RKO (cell line): ENCODE measurements at regions not wholly inside any gene's neighbourhood (a gene's known extent, or its start where the extent isn't known, plus 50 kb on each side); places are given as distances from the start of the nearest gene placed in this dataset.
"Not testable (repeated sequence)": the region's sequence is repeated elsewhere in the genome, so short reads cannot be mapped to it uniquely, and the experiment has no call there.

ENCODE experiments used
- DNase-seq: peaks from one replicate; pipeline ENCODE4 v3.0.0-alpha.2; 2016; ENCODE audit warnings: low spot score

DNA sequence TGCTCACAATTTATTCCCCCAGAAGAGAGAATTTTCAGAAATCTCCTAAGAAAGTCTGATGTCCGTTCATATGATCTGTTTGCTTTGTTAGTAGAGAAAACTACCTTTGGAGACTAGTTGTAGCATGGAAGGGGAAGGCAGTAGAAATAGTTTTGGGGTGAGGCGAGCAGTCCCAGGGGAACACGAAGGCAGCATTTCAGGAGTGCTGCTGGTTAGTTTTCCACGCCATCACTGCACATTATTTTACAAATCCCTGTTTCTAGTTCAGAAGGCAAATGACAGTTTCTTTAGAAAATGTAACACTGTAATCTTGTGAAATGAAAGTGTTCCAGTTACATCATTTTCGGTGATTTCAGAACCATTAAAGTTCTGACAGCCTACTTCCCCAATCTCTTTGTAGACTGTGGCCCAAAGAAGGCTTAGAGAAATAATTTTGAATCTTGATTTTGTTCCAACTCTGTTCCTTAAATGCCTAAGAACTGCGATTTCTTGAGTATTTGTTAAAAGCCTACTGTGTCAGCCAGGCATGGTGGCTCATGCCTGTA lies 123.8 kb downstream of the LAT start:
- DNase-seq: not testable (repeated sequence)

DNA sequence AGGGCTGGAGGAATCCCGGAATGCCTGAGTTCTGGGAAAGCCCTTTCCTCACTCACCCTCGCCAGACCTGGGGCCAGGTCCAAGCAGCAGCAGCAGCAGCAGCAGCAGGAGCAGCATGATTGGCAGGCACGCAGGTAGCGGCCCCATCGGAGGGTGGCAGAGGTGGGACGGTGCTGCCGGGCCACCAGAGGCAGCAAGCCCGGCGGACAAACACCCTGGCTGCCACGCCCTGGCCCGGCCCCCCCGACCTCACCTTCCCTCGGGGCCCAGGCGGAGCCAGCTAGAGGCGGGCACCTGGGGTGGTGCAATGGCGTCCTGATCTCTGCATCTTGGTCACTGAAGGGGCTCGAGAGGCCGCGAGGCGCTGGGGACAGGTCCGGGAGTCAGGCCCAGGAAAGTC lies 122.4 kb downstream of the LAT start:
- DNase-seq: no peak

DNA sequence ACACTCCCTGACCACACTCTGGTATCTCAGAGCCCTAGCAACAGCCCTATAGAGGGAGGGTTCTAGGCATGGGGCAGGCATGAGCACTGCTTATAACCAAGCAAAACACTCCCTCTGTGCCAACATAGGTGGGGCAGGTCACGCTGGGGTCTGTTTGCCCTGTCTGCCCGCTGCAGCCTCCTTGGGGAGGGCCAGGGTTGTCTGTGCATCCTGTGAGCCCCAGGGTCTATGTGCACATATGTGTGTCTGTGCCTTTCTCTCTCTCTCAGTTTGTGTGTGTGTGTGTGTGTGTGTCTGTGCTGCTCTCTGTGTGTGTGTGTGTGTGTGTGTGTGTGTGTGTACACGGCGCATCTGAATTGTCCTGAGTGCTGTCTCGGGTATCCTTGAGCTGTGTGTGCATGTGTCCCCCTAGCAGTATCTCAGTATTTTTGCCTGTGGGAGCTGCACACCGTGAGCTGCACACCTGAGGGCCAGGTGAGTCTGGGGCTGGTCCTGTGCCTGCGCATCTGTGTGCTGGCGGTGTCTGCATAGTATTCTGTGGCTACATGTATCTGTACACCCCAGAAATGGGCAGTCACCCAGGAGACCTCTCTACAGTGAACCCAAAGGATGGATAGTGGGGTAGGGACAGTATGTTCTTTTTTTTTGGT lies 121.5 kb downstream of the LAT start:
- DNase-seq: not testable (repeated sequence)

DNA sequence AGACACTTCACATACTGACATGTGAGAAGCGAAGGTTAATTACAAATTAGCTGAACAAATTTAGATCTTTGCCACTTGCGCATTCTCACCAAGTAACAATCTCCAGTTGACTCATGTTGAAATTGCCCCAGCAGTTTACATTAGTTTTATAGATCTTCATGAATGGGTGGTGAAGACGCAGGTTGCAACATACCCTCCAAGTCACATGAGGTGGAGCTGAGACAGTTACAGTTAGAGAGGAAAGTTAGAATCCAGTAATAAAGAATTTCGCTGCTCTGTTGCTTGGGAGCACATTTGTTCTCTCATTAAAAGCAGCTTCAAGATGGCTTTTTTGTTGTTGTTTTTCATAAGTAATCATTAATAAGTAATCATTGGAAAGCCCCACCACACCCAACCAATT lies 119.7 kb downstream of the LAT start:
- not testable (repeated sequence) for DNase-seq

DNA sequence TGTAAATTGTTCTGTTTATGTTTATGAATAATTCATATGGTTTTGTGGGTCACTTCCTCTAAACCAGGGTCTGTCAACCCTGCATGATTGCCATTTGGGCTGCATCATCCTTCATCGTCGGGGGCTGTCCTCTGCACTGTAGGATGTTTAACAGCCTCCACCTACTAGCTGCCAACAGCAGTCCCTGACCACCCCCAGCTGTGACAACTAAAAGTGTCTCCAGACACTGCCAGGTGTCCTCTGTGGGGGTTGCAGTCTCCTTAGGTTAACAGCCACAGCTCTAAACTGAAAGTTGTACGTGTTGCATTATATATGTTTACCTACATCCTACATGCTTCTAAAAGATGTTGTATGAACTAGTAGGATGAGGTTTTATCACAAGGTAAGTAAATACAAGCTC lies 113.1 kb downstream of the LAT start:
- DNase-seq: not testable (repeated sequence)

DNA sequence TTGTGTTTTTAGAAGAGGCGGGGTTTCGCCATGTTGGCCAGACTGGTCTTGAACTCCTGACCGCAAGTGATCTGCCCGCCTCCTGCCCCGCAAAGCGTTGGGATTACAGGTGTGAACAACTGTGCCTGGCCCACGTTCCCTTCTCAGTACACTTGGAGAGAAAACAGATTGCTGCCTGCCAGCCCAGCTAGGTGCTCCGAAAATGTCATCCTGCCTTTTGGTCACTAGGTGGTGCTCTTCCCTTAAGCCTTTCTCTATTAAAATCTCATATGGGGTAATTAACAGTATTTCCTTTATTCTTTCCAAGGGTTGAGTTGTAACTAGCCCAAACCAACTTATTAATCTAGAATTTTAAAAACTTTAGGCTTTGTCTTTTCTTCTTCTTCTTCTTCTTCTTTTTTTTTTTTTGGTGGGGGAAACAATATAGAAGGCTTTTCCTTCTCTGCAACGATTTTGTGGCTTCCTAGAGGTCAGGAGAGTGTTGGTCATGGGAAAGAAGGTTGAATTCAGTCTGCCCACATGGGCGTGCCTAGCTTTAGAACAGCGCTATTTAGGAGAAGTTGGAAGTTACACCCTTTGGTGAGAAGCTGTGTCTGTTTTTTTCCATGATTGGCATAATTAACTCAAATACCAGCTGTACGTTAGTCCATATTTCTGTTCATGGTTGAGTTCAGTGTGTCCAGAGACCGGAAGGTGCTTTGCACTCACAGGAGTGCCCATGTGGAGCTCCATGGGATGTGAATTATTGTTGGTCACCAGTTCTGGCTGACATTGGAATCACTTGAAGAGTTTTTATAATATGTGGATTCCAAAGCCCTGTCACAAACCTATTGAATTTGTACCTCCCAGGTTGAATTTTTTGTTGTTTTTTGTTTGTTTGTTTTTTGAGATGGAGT lies 110.1 kb downstream of the LAT start:
- DNase-seq: not testable (repeated sequence)

DNA sequence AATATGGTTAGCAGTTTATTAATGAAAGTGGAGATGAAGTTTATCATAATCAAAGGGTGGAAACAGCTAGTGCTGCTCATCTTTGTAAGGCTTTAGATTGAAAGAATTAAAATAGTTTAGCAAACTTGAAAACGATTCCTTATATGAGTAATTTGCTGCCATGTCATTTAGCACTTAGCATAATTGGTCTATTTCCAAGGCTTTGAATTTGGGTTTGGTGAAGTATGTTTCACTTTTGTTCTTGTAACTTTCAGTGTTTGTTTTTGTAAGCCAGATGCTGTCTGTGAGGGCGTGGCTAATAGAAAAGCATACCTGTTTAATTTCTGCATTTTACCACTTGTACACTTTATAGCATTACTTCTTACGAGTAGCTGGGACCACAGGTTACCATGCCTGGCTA lies 109.5 kb downstream of the LAT start:
- not testable (repeated sequence) for DNase-seq

DNA sequence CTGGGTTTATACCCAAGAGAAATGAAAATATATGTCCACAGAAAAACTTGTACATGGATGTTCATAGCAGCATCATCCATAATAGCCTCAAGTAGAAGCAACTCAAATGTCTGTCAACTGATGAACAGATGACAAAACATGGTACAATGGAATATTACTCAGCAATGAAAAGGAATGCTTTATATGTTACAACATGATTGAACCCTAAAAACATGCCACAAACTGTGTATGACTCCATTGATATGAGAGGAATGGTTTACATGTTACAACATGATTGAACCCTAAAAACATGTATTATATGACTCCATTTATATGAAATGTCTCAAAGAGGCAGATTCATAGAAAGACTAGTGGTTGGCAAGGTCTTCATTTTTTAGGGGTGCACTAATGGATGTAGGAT lies 104.8 kb downstream of the LAT start:
- DNase-seq: not testable (repeated sequence)

DNA sequence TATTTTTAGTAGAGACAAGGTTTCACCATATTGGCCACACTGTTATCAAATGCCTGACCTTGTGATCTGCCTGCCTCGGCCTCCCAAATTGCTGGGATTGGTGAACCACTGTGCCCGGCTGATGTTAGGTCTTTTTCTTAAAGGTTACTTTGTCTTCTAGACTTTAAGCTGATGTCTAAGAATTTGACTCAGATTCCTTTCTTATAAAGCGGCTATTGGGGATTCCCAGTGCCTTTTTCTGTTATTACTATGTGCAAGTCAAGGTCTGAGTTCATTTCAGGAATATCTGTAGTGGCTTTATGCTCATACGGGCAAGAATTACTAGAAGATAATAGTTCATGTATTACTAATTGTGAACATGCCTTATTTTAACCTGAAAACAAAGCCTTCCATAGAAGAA lies 102.8 kb downstream of the LAT start:
- DNase-seq: not testable (repeated sequence)

DNA sequence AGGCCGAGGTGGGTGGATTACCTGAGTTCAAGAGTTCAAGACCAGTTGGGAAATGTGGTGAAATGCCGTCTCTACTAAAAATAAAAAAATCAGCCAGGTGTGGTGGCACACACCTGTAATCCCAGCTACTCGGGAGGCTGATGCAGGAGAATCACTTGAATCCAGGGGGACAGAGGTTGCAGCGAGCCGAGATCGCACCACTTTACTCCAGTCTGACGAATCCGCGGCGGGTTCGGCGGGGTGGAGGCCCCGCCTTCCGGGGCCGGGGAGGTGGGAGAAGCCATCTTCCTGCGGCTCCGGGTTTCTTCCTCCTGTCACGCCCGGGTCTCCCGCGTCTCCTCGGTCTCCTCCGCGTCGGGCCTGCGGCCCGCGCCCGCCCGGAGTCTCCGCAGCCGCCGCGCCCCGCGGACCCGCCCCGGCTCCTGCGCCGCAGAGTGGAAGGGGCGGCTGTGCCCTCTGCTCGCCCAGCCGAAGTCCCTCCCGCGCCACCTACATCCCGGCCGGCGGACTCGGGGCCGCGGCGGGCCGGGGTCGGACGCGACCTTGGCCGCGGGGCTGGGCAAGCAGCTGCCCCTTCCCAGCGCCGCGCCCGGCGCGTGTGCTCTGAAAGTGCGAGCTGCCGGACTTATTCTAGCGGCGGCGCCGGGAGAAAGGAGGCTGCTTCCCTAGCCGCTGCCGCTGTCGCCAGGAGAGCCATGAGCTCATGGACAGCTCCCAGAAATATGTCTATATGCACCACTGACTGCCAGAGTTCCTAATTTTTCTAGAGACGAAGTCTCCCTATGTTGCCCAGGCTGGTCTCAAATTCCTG lies 97.2 kb downstream of the LAT start:
- not testable (repeated sequence) for DNase-seq

DNA sequence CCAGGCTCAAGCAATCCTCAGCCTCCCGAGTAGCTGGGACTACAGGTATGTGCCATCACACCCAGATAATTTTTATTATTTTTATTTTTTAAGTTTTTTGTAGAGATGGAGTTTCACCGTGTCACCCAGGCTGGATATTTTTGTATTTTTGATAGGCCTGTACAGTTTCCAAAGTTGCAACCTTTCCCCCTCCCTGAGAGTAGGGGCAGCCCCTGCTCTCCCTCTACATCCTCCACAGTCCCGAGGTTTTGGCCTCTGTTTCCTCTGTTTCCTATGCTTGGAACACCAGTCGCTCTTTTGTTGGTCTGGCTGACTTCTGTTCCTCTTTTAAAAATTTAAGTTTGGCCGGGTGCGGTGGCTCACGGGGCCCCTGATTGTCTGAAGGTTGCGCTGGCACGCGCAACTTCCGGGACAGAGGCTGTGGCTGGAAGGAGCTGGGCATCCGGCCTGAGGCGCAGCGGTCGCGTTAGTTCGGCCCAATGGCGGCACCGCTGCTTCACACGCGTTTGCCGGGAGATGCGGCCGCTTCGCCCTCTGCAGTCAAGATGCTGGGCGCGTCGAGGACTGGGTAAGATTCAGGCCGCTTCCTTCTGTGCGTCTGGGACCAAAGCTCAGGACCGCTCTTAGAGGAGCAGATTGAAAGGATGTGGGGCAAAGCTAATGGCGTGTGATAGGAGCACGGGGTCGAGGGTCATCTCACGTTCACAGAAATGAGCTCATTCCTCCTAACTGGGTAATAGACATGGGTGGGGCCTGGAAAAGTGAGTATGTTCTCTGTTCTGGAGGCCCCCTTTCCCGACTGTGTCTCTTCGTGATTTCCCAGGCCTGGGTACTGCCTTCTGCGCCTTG lies 89.9 kb downstream of the LAT start:
- not testable (repeated sequence) for DNase-seq

DNA sequence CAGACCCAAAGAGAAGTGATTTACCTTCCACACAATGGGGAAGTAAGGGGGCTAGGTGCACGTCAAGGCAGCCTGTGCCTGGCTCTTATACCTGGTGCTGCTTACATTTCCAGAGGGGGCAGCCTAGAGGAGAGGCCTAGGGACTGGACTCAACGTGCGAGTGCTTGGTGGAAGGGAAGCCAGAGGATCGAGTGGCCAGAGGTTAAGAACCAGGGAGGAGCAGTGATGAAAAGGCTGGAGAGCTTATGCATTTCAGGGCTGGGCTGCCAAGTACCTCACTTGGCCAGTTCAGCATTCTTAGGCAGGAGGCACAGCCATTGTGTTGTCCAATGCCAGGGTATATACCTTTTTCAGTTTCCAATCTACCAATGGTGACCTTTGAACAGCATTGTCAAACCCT lies 77.4 kb downstream of the LAT start:
- DNase-seq: not testable (repeated sequence)

DNA sequence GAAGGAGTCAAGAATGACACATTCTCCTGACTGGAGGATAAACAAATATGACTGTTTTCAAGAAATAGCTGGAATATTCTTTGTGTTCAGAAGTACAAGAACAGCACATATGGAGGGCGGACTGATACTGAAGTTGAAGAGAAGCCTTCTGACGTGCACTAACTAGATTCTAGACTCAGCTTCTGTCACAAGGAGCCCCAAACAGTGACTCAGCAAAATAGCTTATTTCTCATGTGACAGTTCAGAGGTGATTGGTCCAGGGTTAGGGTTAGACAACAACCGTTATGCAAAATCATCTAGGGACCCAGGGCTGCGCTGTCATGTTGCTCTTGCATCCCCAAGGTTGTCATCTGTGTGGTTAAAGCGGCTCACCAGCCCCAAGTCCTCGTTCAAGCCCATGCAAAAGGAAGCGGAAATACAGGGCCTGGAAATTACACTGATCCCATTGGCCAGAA lies 76.6 kb downstream of the LAT start:
- not testable (repeated sequence) for DNase-seq

DNA sequence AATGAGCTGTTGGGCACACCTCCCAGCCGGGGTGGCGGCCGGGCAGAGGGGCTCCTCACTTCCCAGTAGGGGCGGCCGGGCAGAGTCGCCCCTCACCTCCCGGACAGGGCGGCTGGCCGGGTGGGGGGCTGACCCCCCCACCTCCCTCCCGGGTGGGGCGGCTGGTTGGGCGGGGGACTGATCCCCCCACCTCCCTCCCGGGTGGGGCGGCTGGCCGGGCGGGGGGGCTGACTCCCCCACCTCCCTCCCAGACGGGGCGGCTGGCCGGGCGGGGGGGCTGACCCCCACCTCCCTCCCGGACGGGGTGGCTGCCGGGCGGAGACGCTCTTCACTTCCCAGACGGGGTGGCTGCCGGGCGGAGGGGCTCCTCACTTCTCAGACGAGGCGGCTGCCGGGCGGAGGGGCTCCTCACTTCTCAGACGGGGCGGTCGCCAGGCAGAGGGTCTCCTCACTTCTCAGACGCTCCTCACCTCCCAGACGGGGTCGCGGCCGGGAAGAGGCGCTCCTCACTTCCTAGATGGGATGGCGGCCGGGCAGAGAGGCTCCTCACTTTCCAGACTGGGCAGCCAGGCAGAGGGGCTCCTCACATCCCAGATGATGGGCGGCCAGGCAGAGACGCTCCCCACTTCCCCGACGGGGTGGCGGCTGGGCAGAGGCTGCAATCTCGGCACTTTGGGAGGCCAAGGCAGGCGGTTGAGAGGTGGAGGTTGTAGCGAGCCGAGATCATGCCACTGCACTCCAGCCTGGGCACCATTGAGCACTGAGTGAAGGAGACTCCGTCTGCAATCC lies 75.4 kb downstream of the LAT start:
- not testable (repeated sequence) for DNase-seq

DNA sequence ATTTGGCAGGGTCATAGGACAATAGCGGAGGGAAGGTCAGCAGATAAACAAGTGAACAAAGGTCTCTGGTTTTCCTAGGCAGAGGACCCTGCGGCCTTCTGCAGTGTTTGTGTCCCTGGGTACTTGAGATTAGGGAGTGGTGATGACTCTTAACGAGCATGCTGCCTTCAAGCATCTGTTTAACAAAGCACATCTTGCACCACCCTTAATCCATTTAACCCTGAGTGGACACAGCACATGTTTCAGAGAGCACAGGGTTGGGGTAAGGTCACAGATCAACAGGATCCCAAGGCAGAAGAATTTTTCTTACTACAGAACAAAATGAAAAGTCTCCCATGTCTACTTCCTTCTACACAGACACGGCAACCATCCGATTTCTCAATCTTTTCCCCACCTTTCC lies 74.7 kb downstream of the LAT start:
- DNase-seq: not testable (repeated sequence)
